Neuronal stem cell (in vitro differentiated cells): ENCODE measurements at regions not wholly inside any gene's neighbourhood (a gene's known extent, or its start where the extent isn't known, plus 50 kb on each side); places are given as distances from the start of the nearest gene placed in this dataset.

ENCODE experiments used
- DNase-seq: peaks from one replicate; pipeline ENCODE4 v3.0.0-alpha.2; 2013; ENCODE audit warnings: low spot score
- H2AFZ ChIP-seq: one replicate; pipeline ENCODE4 v1.6.1; 2013; ENCODE audit warnings: mild to moderate bottlenecking, low read length, inconsistent platforms
- H2AK5ac ChIP-seq: 2 replicates; pipeline ENCODE4 v1.6.1; 2013; ENCODE audit warnings: low read depth, mild to moderate bottlenecking, inconsistent platforms, low read length, moderate library complexity, mixed read lengths
- H2BK120ac ChIP-seq: 2 replicates; pipeline ENCODE4 v1.6.1; 2013; ENCODE audit warnings: low read depth, mild to moderate bottlenecking, inconsistent platforms, low read length, moderate library complexity, mixed read lengths
- H2BK12ac ChIP-seq: one replicate; pipeline ENCODE4 v1.6.1; 2013; ENCODE audit warnings: low read length, inconsistent platforms
- H2BK15ac ChIP-seq: 2 replicates; pipeline ENCODE4 v1.6.1; 2013; ENCODE audit warnings: mild to moderate bottlenecking, low read length, inconsistent platforms, mixed read lengths
- H2BK5ac ChIP-seq: one replicate; pipeline ENCODE4 v1.6.1; 2013; ENCODE audit warnings: inconsistent platforms, mild to moderate bottlenecking, low read length, moderate library complexity
- H3K14ac ChIP-seq: one replicate; pipeline ENCODE4 v1.6.1; 2013; ENCODE audit warnings: low read length, inconsistent platforms
- H3K18ac ChIP-seq: 2 replicates; pipeline ENCODE4 v1.6.1; 2013; ENCODE audit warnings: low read length, inconsistent platforms
- H3K23ac ChIP-seq: 2 replicates; pipeline ENCODE4 v1.6.1; 2013; ENCODE audit warnings: low read depth, mild to moderate bottlenecking, mixed read lengths, low read length, inconsistent platforms; ENCODE audit not compliant: poor library complexity
- H3K27ac ChIP-seq: replicated peaks from 3 replicates; pipeline ENCODE4 v1.5.1; 2013; ENCODE audit warnings: low read length, inconsistent platforms
- H3K27me3 ChIP-seq, 3 experiments: 2 replicates each; pipeline ENCODE4 v1.6.1; 2013; ENCODE audit warnings: low read length in 3 of 3, mild to moderate bottlenecking in 2 of 3, inconsistent platforms in 1 of 3, low read depth in 1 of 3, mixed read lengths in 1 of 3, moderate library complexity in 1 of 3; ENCODE audit not compliant: control insufficient read depth in 3 of 3, insufficient read depth in 3 of 3
- H3K36me3 ChIP-seq, 2 donors: replicated peaks in 1 of 2; 2 replicates each; pipeline ENCODE4 v1.6.1; 2013; ENCODE audit warnings: low read length in 2 of 2; ENCODE audit not compliant: control insufficient read depth in 2 of 2, insufficient read depth in 2 of 2
- H3K4ac ChIP-seq: 2 replicates; pipeline ENCODE4 v1.6.1; 2013; ENCODE audit warnings: inconsistent platforms, mild to moderate bottlenecking, low read length, moderate library complexity
- H3K4me1 ChIP-seq, 2 donors: 1 replicate in 1 of 2; 2 replicates in 1 of 2; pipeline ENCODE4 v1.6.1; 2013; ENCODE audit warnings: low read length in 2 of 2, low read depth in 1 of 2; ENCODE audit not compliant: control insufficient read depth in 2 of 2, insufficient read depth in 1 of 2
- H3K4me2 ChIP-seq: one replicate; pipeline ENCODE4 v1.6.1; 2013; ENCODE audit warnings: mild to moderate bottlenecking, low read length, inconsistent platforms; ENCODE audit not compliant: insufficient read depth, poor library complexity, severe bottlenecking
- H3K4me3 ChIP-seq, 2 donors: 2 replicates each; pipeline ENCODE4 v1.5.1; 2013; ENCODE audit warnings: low read length in 2 of 2, mild to moderate bottlenecking in 2 of 2, inconsistent platforms in 1 of 2, moderate library complexity in 1 of 2
- H3K79me1 ChIP-seq: one replicate; pipeline ENCODE4 v1.6.1; 2013; ENCODE audit warnings: low read depth, mild to moderate bottlenecking, inconsistent platforms, low read length, moderate library complexity
- H3K9ac ChIP-seq: one replicate; pipeline ENCODE4 v1.6.1; 2013; ENCODE audit warnings: mild to moderate bottlenecking, low read depth, low read length, inconsistent platforms; ENCODE audit not compliant: poor library complexity
- H3K9me3 ChIP-seq, 2 donors: replicated peaks in 1 of 2; 2 replicates each; pipeline versions ENCODE3 to v1.6.1; 2013; ENCODE audit warnings: low read length in 2 of 2, mild to moderate bottlenecking in 2 of 2, inconsistent platforms in 1 of 2, low read depth in 1 of 2, mixed read lengths in 1 of 2, moderate library complexity in 1 of 2; ENCODE audit not compliant: control insufficient read depth in 2 of 2, insufficient read depth in 1 of 2
- H4K8ac ChIP-seq: one replicate; pipeline ENCODE4 v1.6.1; 2013; ENCODE audit warnings: low read depth, mild to moderate bottlenecking, inconsistent platforms, low read length, moderate library complexity
- H4K91ac ChIP-seq: one replicate; pipeline ENCODE4 v1.6.1; 2013; ENCODE audit warnings: low read length, low read depth, mild to moderate bottlenecking, inconsistent platforms; ENCODE audit not compliant: poor library complexity
- WGBS, 2 donors: extraction: QIAGEN DNeasy Blood & Tissue Kit; methylation state at CpG; one replicate each; pipeline ENCODE4 v1.1.7; 2013; ENCODE audit warnings: missing lambda C conversion rate in 2 of 2, mixed read lengths in 1 of 2; ENCODE audit not compliant: insufficient read length in 2 of 2, insufficient replicate concordance in 1 of 2; ENCODE audit errors: extremely low coverage in 2 of 2; 5-methylcytosine and 5-hydroxymethylcytosine counted together

- no peak overlapping the region for H2AFZ ChIP-seq
- no peak overlapping the region for H2AK5ac ChIP-seq
- no peaks in the 10 kb centered on the region for H3K27me3 ChIP-seq
- no peak overlapping the region for H4K91ac ChIP-seq
- no peak overlapping the region for H3K4me3 ChIP-seq
- H3K9ac ChIP-seq = no peak overlapping the region
- H3K9me3 ChIP-seq = no peaks in the 10 kb centered on the region
- H3K23ac ChIP-seq = no peak overlapping the region
- H3K4ac ChIP-seq = no peak overlapping the region
- no peak overlapping the region for H2BK15ac ChIP-seq
- no peaks in the 10 kb centered on the region for H3K36me3 ChIP-seq
- H3K18ac ChIP-seq = no peak overlapping the region
- no peak overlapping the region for H3K4me2 ChIP-seq
- H2BK5ac ChIP-seq = no peak overlapping the region
- no CpG with 5 or more reads among the region's 7 CpGs for WGBS, 2 donors
- H3K79me1 ChIP-seq = no peaks in the 10 kb centered on the region
- no peak for DNase-seq
- no peaks in the 10 kb centered on the region for H3K4me1 ChIP-seq
- H4K8ac ChIP-seq = no peak overlapping the region
- H3K14ac ChIP-seq = no peak overlapping the region
- no peak overlapping the region for H2BK12ac ChIP-seq
- no peak overlapping the region for H3K27ac ChIP-seq
- H2BK120ac ChIP-seq = no peak overlapping the region
Measured at GRCh38 chr2:144607891-144608521, 88.1 kb upstream of the ZEB2 start.

GRCh38 chr2:144607099-144607498, 87.2 kb upstream of the ZEB2 start:
- Histone ChIP-seq H2BK120ac (no peak overlapping the region), H3K14ac (no peak overlapping the region), H2BK5ac (no peak overlapping the region), H3K4ac (no peak overlapping the region), H3K4me2 (no peak overlapping the region), H2BK15ac (no peak overlapping the region), H3K4me1 (no peaks in the 10 kb centered on the region), H3K27me3 (no peaks in the 10 kb centered on the region), H2AK5ac (no peak overlapping the region), H2BK12ac (no peak overlapping the region), H3K23ac (no peak overlapping the region), H3K79me1 (no peaks in the 10 kb centered on the region), H3K9ac (no peak overlapping the region), H3K27ac (no peak overlapping the region), H2AFZ (no peak overlapping the region), H4K8ac (no peak overlapping the region), H3K4me3 (no peak overlapping the region), H3K36me3 (no peaks in the 10 kb centered on the region), H3K9me3 (no peaks in the 10 kb centered on the region), H4K91ac (no peak overlapping the region), H3K18ac (no peak overlapping the region)
- no peak for DNase-seq
- no CpG with 5 or more reads among the region's 8 CpGs for WGBS, 2 donors

- H3K4ac ChIP-seq = no peak overlapping the region
- WGBS, 2 donors = no CpG with 5 or more reads among the region's 1 CpG
- H3K36me3 ChIP-seq = no peaks in the 10 kb centered on the region
Measured at GRCh38 chr2:144606466-144607095, 86.7 kb upstream of the ZEB2 start.

DNA sequence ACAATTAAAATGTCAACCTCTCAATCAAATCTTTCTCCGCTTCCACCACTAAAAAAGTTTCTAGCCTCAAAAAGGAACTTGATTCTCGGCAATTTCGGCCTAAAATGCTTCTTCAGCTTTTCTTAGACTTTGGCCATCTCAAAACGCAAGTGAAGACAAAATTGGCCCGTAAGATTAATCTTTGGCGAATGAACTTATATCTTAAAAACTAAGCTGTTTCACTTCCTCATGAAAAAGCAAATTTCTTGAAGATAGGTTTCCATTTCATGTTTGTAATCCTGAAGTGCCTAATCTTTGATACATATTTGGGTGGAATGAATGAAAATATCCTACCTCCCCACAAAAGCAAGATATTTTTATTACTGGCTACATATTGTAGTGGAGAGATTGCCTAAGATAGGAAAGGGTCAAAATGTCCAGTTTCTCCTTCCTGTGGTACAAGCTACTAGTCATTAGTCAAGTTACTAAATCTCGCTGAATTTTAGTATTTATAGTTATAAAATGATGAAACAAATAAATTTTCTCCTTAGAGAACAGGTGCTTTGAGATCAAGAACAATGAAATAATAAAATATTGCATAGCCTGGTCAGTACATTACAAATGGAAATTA, 85.4 kb upstream of the ZEB2 start:
- Histone ChIP-seq H3K27me3 (no peaks in the 10 kb centered on the region), H3K4me3 (no peak overlapping the region), H2BK5ac (no peak overlapping the region), H3K14ac (no peak overlapping the region), H3K4ac (no peak overlapping the region), H3K9ac (no peak overlapping the region), H2BK15ac (no peak overlapping the region), H2AFZ (no peak overlapping the region), H3K79me1 (no peaks in the 10 kb centered on the region), H2BK120ac (no peak overlapping the region), H4K91ac (no peak overlapping the region), H2AK5ac (no peak overlapping the region), H2BK12ac (no peak overlapping the region), H3K23ac (no peak overlapping the region), H3K27ac (no peak overlapping the region), H4K8ac (no peak overlapping the region), H3K4me1 (no peaks in the 10 kb centered on the region), H3K36me3 (no peaks in the 10 kb centered on the region), H3K4me2 (no peak overlapping the region), H3K18ac (no peak overlapping the region), H3K9me3 (no peaks in the 10 kb centered on the region)
- no CpG with 5 or more reads among the region's 7 CpGs for WGBS, 2 donors
- DNase-seq = no peak

More at GRCh38 chr2:144606466-144607095, 86.7 kb upstream of the ZEB2 start:
- no peak overlapping the region for H3K23ac ChIP-seq
- H2BK120ac ChIP-seq = no peak overlapping the region
- no peaks in the 10 kb centered on the region for H3K9me3 ChIP-seq
- no peak overlapping the region for H4K91ac ChIP-seq
- no peak overlapping the region for H2BK12ac ChIP-seq
- H4K8ac ChIP-seq = no peak overlapping the region
- no peak overlapping the region for H3K18ac ChIP-seq
- H3K9ac ChIP-seq = no peak overlapping the region
- H3K4me1 ChIP-seq = no peaks in the 10 kb centered on the region
- H3K4me3 ChIP-seq = no peak overlapping the region
- no peak overlapping the region for H2BK15ac ChIP-seq
- no peak for DNase-seq
- H3K79me1 ChIP-seq = no peaks in the 10 kb centered on the region
- no peak overlapping the region for H2BK5ac ChIP-seq
- no peak overlapping the region for H3K27ac ChIP-seq
- no peak overlapping the region for H2AK5ac ChIP-seq
- H3K4me2 ChIP-seq = no peak overlapping the region
- no peak overlapping the region for H2AFZ ChIP-seq
- no peak overlapping the region for H3K14ac ChIP-seq
- H3K27me3 ChIP-seq = no peaks in the 10 kb centered on the region
